HFFc6 (cell line): ENCODE measurements at regions not wholly inside any gene's neighbourhood (a gene's known extent, or its start where the extent isn't known, plus 50 kb on each side); places are given as distances from the start of the nearest gene placed in this dataset.

ENCODE experiments used
- DNase-seq: peaks from one replicate; pipeline ENCODE4 v3.0.0-alpha.2; 2018
- H3K27ac Mint-ChIP-seq: 2 replicates; pipeline ENCODE4 v1.8.0; 2020; ENCODE audit warnings: mild to moderate bottlenecking, mixed read lengths
- H3K27me3 Mint-ChIP-seq: 2 replicates; pipeline ENCODE4 v1.8.0; 2021; ENCODE audit warnings: mild to moderate bottlenecking, moderate library complexity, mixed read lengths; ENCODE audit not compliant: insufficient read depth
- H3K36me3 Mint-ChIP-seq: 2 replicates; pipeline ENCODE4 v1.8.0; 2021; ENCODE audit warnings: low read depth, mixed read lengths
- H3K4me1 Mint-ChIP-seq: 2 replicates; pipeline ENCODE4 v1.8.0; 2020; ENCODE audit warnings: low read depth, mixed read lengths
- H3K4me3 Mint-ChIP-seq: 2 replicates; pipeline ENCODE4 v1.8.0; 2020; ENCODE audit warnings: mild to moderate bottlenecking, moderate library complexity, mixed read lengths
- H3K9me3 Mint-ChIP-seq: 2 replicates; pipeline ENCODE4 v1.8.0; 2020; ENCODE audit warnings: mild to moderate bottlenecking, mixed read lengths
- CTCF ChIP-seq: fragments of 200-600 bp; sonication (generic); IDR thresholded peaks from 2 replicates; pipeline ENCODE4 v1.5.0; 2021; ENCODE audit warnings: antibody characterized with exemption, mild to moderate bottlenecking

GRCh38 chr15:39510001-39510701 lies 70.7 kb upstream of the THBS1 start:
- H3K4me3 Mint-ChIP-seq: no peak overlapping the region
- H3K27ac Mint-ChIP-seq: peak overlapping the region; percentile 22; the same call in 1 of the 2 replicates
- peaks cover 71% of the 10 kb centered on the region for H3K4me1 Mint-ChIP-seq
- peaks cover 1% of the 10 kb centered on the region for H3K27me3 Mint-ChIP-seq
- peaks cover 6% of the 10 kb centered on the region for H3K9me3 Mint-ChIP-seq
- no peaks in the 10 kb centered on the region; the same call in 1 of the 2 replicates for H3K36me3 Mint-ChIP-seq
- DNase-seq: no peak
- no peak for TF ChIP-seq CTCF

GRCh38 chr15:39511000-39511915 lies 69.6 kb upstream of the THBS1 start:
- TF ChIP-seq CTCF: no peak
- Mint-ChIP-seq H3K4me1 (peaks cover 60% of the 10 kb centered on the region), H3K9me3 (peaks cover 7% of the 10 kb centered on the region), H3K27me3 (peaks cover 1% of the 10 kb centered on the region), H3K4me3 (peak overlapping the region; percentile 68), H3K27ac (peak overlapping the region; percentile 82), H3K36me3 (no peaks in the 10 kb centered on the region; the same call in 1 of the 2 replicates)
- peak; percentile 87 for DNase-seq

- no peak for TF ChIP-seq CTCF
- peaks cover 1% of the 10 kb centered on the region for H3K27me3 Mint-ChIP-seq
- DNase-seq: peak; percentile 61
- H3K27ac Mint-ChIP-seq: peak overlapping the region; percentile 82
- peaks cover 7% of the 10 kb centered on the region for H3K9me3 Mint-ChIP-seq
- no peaks in the 10 kb centered on the region; the same call in 1 of the 2 replicates for H3K36me3 Mint-ChIP-seq
- peak overlapping the region; percentile 68 for H3K4me3 Mint-ChIP-seq
- peaks cover 53% of the 10 kb centered on the region for H3K4me1 Mint-ChIP-seq
Measured at GRCh38 chr15:39511916-39512260, 69.0 kb upstream of the THBS1 start.

- peak overlapping the region; percentile 68; the same call in 1 of the 2 replicates for H3K4me3 Mint-ChIP-seq
- TF ChIP-seq CTCF: no peak
- H3K27me3 Mint-ChIP-seq: peaks cover 1% of the 10 kb centered on the region
- peaks cover 46% of the 10 kb centered on the region for H3K4me1 Mint-ChIP-seq
- H3K9me3 Mint-ChIP-seq: peaks cover 7% of the 10 kb centered on the region
- no peaks in the 10 kb centered on the region; the same call in 1 of the 2 replicates for H3K36me3 Mint-ChIP-seq
- H3K27ac Mint-ChIP-seq: no peak overlapping the region; the same call in 1 of the 2 replicates
- DNase-seq: no peak
Measured at GRCh38 chr15:39512643-39513042, 68.2 kb upstream of the THBS1 start.

GRCh38 chr15:39513936-39514335 lies 66.9 kb upstream of the THBS1 start:
- DNase-seq: no peak
- H3K36me3 Mint-ChIP-seq: no peaks in the 10 kb centered on the region; the same call in 1 of the 2 replicates
- no peak overlapping the region for H3K27ac Mint-ChIP-seq
- H3K4me3 Mint-ChIP-seq: no peak overlapping the region
- H3K9me3 Mint-ChIP-seq: peaks cover 7% of the 10 kb centered on the region
- peaks cover 1% of the 10 kb centered on the region for H3K27me3 Mint-ChIP-seq
- no peak for TF ChIP-seq CTCF
- H3K4me1 Mint-ChIP-seq: peaks cover 35% of the 10 kb centered on the region
